ENCODE measurements at regions not wholly inside any gene's neighbourhood (a gene's known extent, or its start where the extent isn't known, plus 50 kb on each side); places are given as distances from the start of the nearest gene placed in this dataset.
"Not testable (repeated sequence)": the region's sequence is repeated elsewhere in the genome, so short reads cannot be mapped to it uniquely, and the experiment has no call there.

GRCh38 chr9:67635067-67635466 lies 223.7 kb upstream of the ANKRD20A1 start:
- not testable (repeated sequence) for H3K27ac ChIP-seq (ENCODE audit: low read depth, low read length, severe bottlenecking); H3K36me3 ChIP-seq (ENCODE audit: control insufficient read depth, insufficient read depth, low read length); H3K9me3 ChIP-seq (ENCODE audit: control insufficient read depth, low read length); H3K4me1 ChIP-seq (ENCODE audit: control insufficient read depth, insufficient read depth, low read length, poor library complexity, severe bottlenecking); H3K4me3 ChIP-seq (ENCODE audit: extremely low read depth, insufficient read depth, low read length, poor library complexity, severe bottlenecking)
- WGBS, 2 experiments (ENCODE audit: insufficient coverage in 2 of 2), result no CpG with 5 or more reads among the region's 6 CpGs

DNA sequence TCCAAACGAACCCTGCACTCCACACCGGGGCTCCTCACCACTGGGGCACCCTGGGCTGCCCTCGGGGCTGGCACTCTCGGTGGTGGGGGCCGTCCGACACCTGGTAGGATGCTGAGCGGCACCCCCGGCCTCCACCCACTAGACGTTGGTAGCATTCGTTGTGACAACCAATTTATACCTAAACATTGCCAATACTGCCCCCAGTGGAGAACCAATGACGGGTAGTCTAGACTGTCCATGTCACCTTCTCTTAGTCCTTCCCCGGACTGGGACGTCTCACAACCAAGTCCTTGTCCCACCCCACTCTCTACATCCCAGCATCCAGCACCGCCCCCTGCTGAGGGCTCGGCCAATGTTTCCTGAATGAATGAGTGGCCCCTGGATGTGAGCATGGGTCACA lies 246.8 kb upstream of the ANKRD20A1 start:
- H3K27ac ChIP-seq (ENCODE audit: low read depth, low read length, severe bottlenecking); H3K9me3 ChIP-seq (ENCODE audit: control insufficient read depth, low read length); H3K36me3 ChIP-seq (ENCODE audit: control insufficient read depth, insufficient read depth, low read length); H3K4me3 ChIP-seq (ENCODE audit: extremely low read depth, insufficient read depth, low read length, poor library complexity, severe bottlenecking); H3K4me1 ChIP-seq (ENCODE audit: control insufficient read depth, insufficient read depth, low read length, poor library complexity, severe bottlenecking): not testable (repeated sequence)
- 78 to 81% methylated on average over 8 to 9 of the region's 15 CpGs for WGBS, 2 experiments (ENCODE audit: insufficient coverage in 2 of 2)

GRCh38 chr9:67609872-67610271 lies 248.9 kb upstream of the ANKRD20A1 start:
- not testable (repeated sequence) for H3K4me3 ChIP-seq (ENCODE audit: extremely low read depth, insufficient read depth, low read length, poor library complexity, severe bottlenecking)
- WGBS, 2 experiments (ENCODE audit: insufficient coverage in 2 of 2), result no CpG with 5 or more reads among the region's 8 CpGs

GRCh38 chr9:67609435-67609834 lies 249.3 kb upstream of the ANKRD20A1 start:
- not testable (repeated sequence) for H3K9me3 ChIP-seq (ENCODE audit: control insufficient read depth, low read length); H3K4me3 ChIP-seq (ENCODE audit: extremely low read depth, insufficient read depth, low read length, poor library complexity, severe bottlenecking); H3K27ac ChIP-seq (ENCODE audit: low read depth, low read length, severe bottlenecking); H3K4me1 ChIP-seq (ENCODE audit: control insufficient read depth, insufficient read depth, low read length, poor library complexity, severe bottlenecking); H3K36me3 ChIP-seq (ENCODE audit: control insufficient read depth, insufficient read depth, low read length)
- WGBS, 2 experiments (ENCODE audit: insufficient coverage in 2 of 2), result no CpG with 5 or more reads among the region's 7 CpGs

More at GRCh38 chr9:67609872-67610271, 248.9 kb upstream of the ANKRD20A1 start:
- H3K9me3 ChIP-seq (ENCODE audit: control insufficient read depth, low read length); H3K4me1 ChIP-seq (ENCODE audit: control insufficient read depth, insufficient read depth, low read length, poor library complexity, severe bottlenecking); H3K27ac ChIP-seq (ENCODE audit: low read depth, low read length, severe bottlenecking); H3K36me3 ChIP-seq (ENCODE audit: control insufficient read depth, insufficient read depth, low read length): not testable (repeated sequence)

GRCh38 chr9:67605113-67605512 lies 253.6 kb upstream of the ANKRD20A1 start:
- H3K27ac ChIP-seq (ENCODE audit: low read depth, low read length, severe bottlenecking); H3K4me1 ChIP-seq (ENCODE audit: control insufficient read depth, insufficient read depth, low read length, poor library complexity, severe bottlenecking); H3K4me3 ChIP-seq (ENCODE audit: extremely low read depth, insufficient read depth, low read length, poor library complexity, severe bottlenecking); H3K9me3 ChIP-seq (ENCODE audit: control insufficient read depth, low read length); H3K36me3 ChIP-seq (ENCODE audit: control insufficient read depth, insufficient read depth, low read length): not testable (repeated sequence)
- no CpG with 5 or more reads among the region's 9 CpGs for WGBS, 2 experiments (ENCODE audit: insufficient coverage in 2 of 2)

GRCh38 chr9:67603609-67604008 lies 255.1 kb upstream of the ANKRD20A1 start:
- H3K9me3 ChIP-seq (ENCODE audit: control insufficient read depth, low read length); H3K4me1 ChIP-seq (ENCODE audit: control insufficient read depth, insufficient read depth, low read length, poor library complexity, severe bottlenecking); H3K27ac ChIP-seq (ENCODE audit: low read depth, low read length, severe bottlenecking); H3K36me3 ChIP-seq (ENCODE audit: control insufficient read depth, insufficient read depth, low read length); H3K4me3 ChIP-seq (ENCODE audit: extremely low read depth, insufficient read depth, low read length, poor library complexity, severe bottlenecking): not testable (repeated sequence)
- WGBS, 2 experiments (ENCODE audit: insufficient coverage in 2 of 2), result no CpG with 5 or more reads among the region's 9 CpGs

DNA sequence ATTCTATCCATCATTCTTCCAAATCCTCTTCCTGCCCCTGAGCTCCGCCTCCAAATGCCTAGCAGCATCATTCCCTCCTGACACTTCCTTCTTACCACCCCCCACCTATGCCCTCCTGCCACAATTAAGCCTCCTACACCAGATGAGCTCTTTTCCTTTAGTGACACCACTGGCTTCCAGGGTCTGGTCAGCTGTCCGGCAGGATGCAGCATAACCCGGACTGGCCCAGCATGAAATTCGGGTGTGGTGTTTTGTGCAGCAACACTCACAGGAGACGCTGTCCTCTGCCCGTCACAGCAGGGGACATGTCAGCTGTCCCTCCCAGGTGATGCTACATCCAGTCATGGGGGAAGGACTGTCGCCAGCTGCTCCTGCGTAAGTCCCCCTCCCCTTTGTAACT lies 266.3 kb upstream of the ANKRD20A1 start:
- H3K4me3 ChIP-seq (ENCODE audit: extremely low read depth, insufficient read depth, low read length, poor library complexity, severe bottlenecking); H3K27ac ChIP-seq (ENCODE audit: low read depth, low read length, severe bottlenecking); H3K36me3 ChIP-seq (ENCODE audit: control insufficient read depth, insufficient read depth, low read length); H3K4me1 ChIP-seq (ENCODE audit: control insufficient read depth, insufficient read depth, low read length, poor library complexity, severe bottlenecking); H3K9me3 ChIP-seq (ENCODE audit: control insufficient read depth, low read length): not testable (repeated sequence)
- WGBS, 2 experiments (ENCODE audit: insufficient coverage in 2 of 2), result no CpG with 5 or more reads among the region's 8 CpGs

GRCh38 chr9:67555874-67556273 lies 302.9 kb upstream of the ANKRD20A1 start:
- not testable (repeated sequence) for H3K4me3 ChIP-seq (ENCODE audit: extremely low read depth, insufficient read depth, low read length, poor library complexity, severe bottlenecking); H3K4me1 ChIP-seq (ENCODE audit: control insufficient read depth, insufficient read depth, low read length, poor library complexity, severe bottlenecking); H3K27ac ChIP-seq (ENCODE audit: low read depth, low read length, severe bottlenecking); H3K36me3 ChIP-seq (ENCODE audit: control insufficient read depth, insufficient read depth, low read length); H3K9me3 ChIP-seq (ENCODE audit: control insufficient read depth, low read length)
- WGBS, 2 experiments (ENCODE audit: insufficient coverage in 2 of 2), result no CpG with 5 or more reads among the region's 3 CpGs

GRCh38 chr9:67550044-67550443 lies 308.7 kb upstream of the ANKRD20A1 start:
- H3K4me1 ChIP-seq (ENCODE audit: control insufficient read depth, insufficient read depth, low read length, poor library complexity, severe bottlenecking); H3K9me3 ChIP-seq (ENCODE audit: control insufficient read depth, low read length); H3K27ac ChIP-seq (ENCODE audit: low read depth, low read length, severe bottlenecking); H3K36me3 ChIP-seq (ENCODE audit: control insufficient read depth, insufficient read depth, low read length); H3K4me3 ChIP-seq (ENCODE audit: extremely low read depth, insufficient read depth, low read length, poor library complexity, severe bottlenecking): not testable (repeated sequence)
- no CpG with 5 or more reads among the region's 6 CpGs for WGBS, 2 experiments (ENCODE audit: insufficient coverage in 2 of 2)

DNA sequence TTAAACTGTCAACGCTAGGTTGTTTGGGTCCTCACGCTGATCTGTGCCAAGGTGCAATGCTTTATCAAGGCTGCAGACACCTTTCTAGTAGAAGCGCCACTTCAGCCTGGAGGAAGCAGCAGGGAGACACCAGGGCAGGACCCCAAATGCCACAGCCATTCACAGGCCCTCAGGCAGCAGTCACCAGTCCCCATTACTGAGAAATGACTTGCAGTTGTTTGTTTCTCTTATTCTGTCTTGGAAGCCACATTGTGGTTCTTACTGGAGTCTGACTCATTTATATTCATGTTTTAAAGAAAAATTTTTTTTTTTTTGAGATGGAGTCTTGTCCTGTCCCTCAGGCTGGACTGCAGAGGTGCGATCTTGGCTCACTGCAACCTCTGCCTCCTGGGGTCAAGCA lies 328.9 kb upstream of the ANKRD20A1 start:
- not testable (repeated sequence) for H3K9me3 ChIP-seq (ENCODE audit: control insufficient read depth, low read length)
- no CpG with 5 or more reads among the region's 4 CpGs for WGBS, 2 experiments (ENCODE audit: insufficient coverage in 2 of 2)

GRCh38 chr9:67516938-67517337 lies 341.8 kb upstream of the ANKRD20A1 start:
- not testable (repeated sequence) for H3K4me3 ChIP-seq (ENCODE audit: extremely low read depth, insufficient read depth, low read length, poor library complexity, severe bottlenecking); H3K4me1 ChIP-seq (ENCODE audit: control insufficient read depth, insufficient read depth, low read length, poor library complexity, severe bottlenecking); H3K9me3 ChIP-seq (ENCODE audit: control insufficient read depth, low read length); H3K36me3 ChIP-seq (ENCODE audit: control insufficient read depth, insufficient read depth, low read length); H3K27ac ChIP-seq (ENCODE audit: low read depth, low read length, severe bottlenecking)
- WGBS, 2 experiments (ENCODE audit: insufficient coverage in 2 of 2), result no CpG with 5 or more reads among the region's 5 CpGs

More for the DNA sequence above, 328.9 kb upstream of the ANKRD20A1 start:
- H3K4me3 ChIP-seq (ENCODE audit: extremely low read depth, insufficient read depth, low read length, poor library complexity, severe bottlenecking); H3K36me3 ChIP-seq (ENCODE audit: control insufficient read depth, insufficient read depth, low read length); H3K4me1 ChIP-seq (ENCODE audit: control insufficient read depth, insufficient read depth, low read length, poor library complexity, severe bottlenecking); H3K27ac ChIP-seq (ENCODE audit: low read depth, low read length, severe bottlenecking): not testable (repeated sequence)

DNA sequence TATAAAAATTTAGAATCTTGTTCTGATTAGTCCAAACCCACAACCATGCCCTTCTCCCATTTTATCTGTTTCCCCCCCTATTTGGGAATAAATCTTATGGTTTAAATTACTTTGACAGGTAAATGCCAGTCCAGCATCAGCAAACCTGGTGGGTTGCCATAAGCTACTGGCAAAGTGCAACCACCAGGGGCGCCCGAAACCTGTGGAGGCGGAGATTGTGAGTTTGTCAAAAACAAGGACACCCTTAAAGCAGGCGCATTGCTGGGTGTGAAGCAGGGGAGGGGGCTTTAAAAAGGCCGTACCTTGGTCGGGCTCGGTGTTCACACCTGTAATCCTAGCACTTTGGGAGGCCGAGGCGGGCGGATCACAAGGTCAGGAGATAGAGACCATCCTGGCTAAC lies 344.1 kb upstream of the ANKRD20A1 start:
- H3K4me3 ChIP-seq (ENCODE audit: extremely low read depth, insufficient read depth, low read length, poor library complexity, severe bottlenecking); H3K4me1 ChIP-seq (ENCODE audit: control insufficient read depth, insufficient read depth, low read length, poor library complexity, severe bottlenecking); H3K27ac ChIP-seq (ENCODE audit: low read depth, low read length, severe bottlenecking); H3K9me3 ChIP-seq (ENCODE audit: control insufficient read depth, low read length); H3K36me3 ChIP-seq (ENCODE audit: control insufficient read depth, insufficient read depth, low read length): not testable (repeated sequence)
- no CpG with 5 or more reads among the region's 10 CpGs for WGBS, 2 experiments (ENCODE audit: insufficient coverage in 2 of 2)
